Parathyroid adenoma (tissue), 2 donors: ENCODE measurements at regions not wholly inside any gene's neighbourhood (a gene's known extent, or its start where the extent isn't known, plus 50 kb on each side); places are given as distances from the start of the nearest gene placed in this dataset.
"Not testable (repeated sequence)": the region's sequence is repeated elsewhere in the genome, so short reads cannot be mapped to it uniquely, and the experiment has no call there.

ENCODE experiments used
- H2AFZ ChIP-seq: fragments of 300-600 bp; sonication (generic); one replicate; pipeline ENCODE4 v1.7.0; 2017; ENCODE audit warnings: antibody characterized with exemption, mild to moderate bottlenecking
- H3K27ac ChIP-seq: fragments of 300-600 bp; sonication (generic); one replicate; pipeline ENCODE4 v1.7.0; 2017
- H3K27me3 ChIP-seq: fragments of 300-600 bp; sonication (generic); one replicate; pipeline ENCODE4 v1.7.0; 2017; ENCODE audit warnings: low read length; ENCODE audit not compliant: control insufficient read depth, insufficient read depth
- H3K36me3 ChIP-seq: fragments of 300-600 bp; sonication (generic); one replicate; pipeline ENCODE4 v1.7.0; 2017; ENCODE audit warnings: low read length; ENCODE audit not compliant: control insufficient read depth, insufficient read depth
- H3K4me1 ChIP-seq: fragments of 300-600 bp; sonication (generic); one replicate; pipeline ENCODE4 v1.7.0; 2017; ENCODE audit warnings: control low read depth
- H3K4me2 ChIP-seq: fragments of 300-600 bp; sonication (generic); one replicate; pipeline ENCODE4 v1.7.0; 2017; ENCODE audit warnings: low read length
- H3K4me3 ChIP-seq: fragments of 300-600 bp; sonication (generic); one replicate; pipeline ENCODE4 v1.7.0; 2017; ENCODE audit warnings: low read depth, low read length
- H3K79me2 ChIP-seq: fragments of 300-600 bp; sonication (generic); one replicate; pipeline ENCODE4 v1.7.0; 2017; ENCODE audit warnings: control low read depth
- H3K9ac ChIP-seq: fragments of 300-600 bp; sonication (generic); one replicate; pipeline ENCODE4 v1.7.0; 2017; ENCODE audit warnings: mild to moderate bottlenecking
- H3K9me3 ChIP-seq: fragments of 300-600 bp; sonication (generic); one replicate; pipeline ENCODE4 v1.7.0; 2017; ENCODE audit warnings: low read length; ENCODE audit not compliant: control insufficient read depth
- CTCF ChIP-seq: fragments of 300-600 bp; sonication (generic); IDR thresholded peaks from one replicate; pipeline ENCODE4 v1.7.0; 2017; ENCODE audit warnings: antibody characterized with exemption, mild to moderate bottlenecking
- donor health status: primary hyperparathyroidism.

GRCh38 chr10:21347043-21347784, 178.3 kb downstream of the SKIDA1 start:
- Histone ChIP-seq H3K79me2 (no peaks in the 10 kb centered on the region), H3K36me3 (no peaks in the 10 kb centered on the region), H3K4me1 (peaks cover 34% of the 10 kb centered on the region), H3K4me3 (no peak overlapping the region), H3K27ac (peak overlapping the region; percentile 48), H3K9me3 (no peaks in the 10 kb centered on the region), H2AFZ (peak overlapping the region; percentile 10), H3K9ac (no peak overlapping the region), H3K27me3 (no peaks in the 10 kb centered on the region), H3K4me2 (no peak overlapping the region)
- no peak for TF ChIP-seq CTCF

GRCh38 chr10:21343087-21343486, 182.4 kb downstream of the SKIDA1 start:
- no peaks in the 10 kb centered on the region for H3K9me3 ChIP-seq
- no peaks in the 10 kb centered on the region for H3K79me2 ChIP-seq
- no peak overlapping the region for H3K27ac ChIP-seq
- H2AFZ ChIP-seq: no peak overlapping the region
- TF ChIP-seq CTCF: no peak
- H3K27me3 ChIP-seq: no peaks in the 10 kb centered on the region
- no peak overlapping the region for H3K4me2 ChIP-seq
- H3K36me3 ChIP-seq: no peaks in the 10 kb centered on the region
- H3K9ac ChIP-seq: no peak overlapping the region
- no peak overlapping the region for H3K4me3 ChIP-seq
- peaks cover 5% of the 10 kb centered on the region for H3K4me1 ChIP-seq

- H3K36me3 ChIP-seq, H3K4me1 ChIP-seq, H3K9ac ChIP-seq, H3K9me3 ChIP-seq, H3K27ac ChIP-seq, H3K27me3 ChIP-seq, H3K4me3 ChIP-seq, H3K79me2 ChIP-seq, H3K4me2 ChIP-seq, H2AFZ ChIP-seq: not testable (repeated sequence)
Observed at GRCh38 chr10:21342499-21342898, 183.0 kb downstream of the SKIDA1 start.

- no peak overlapping the region for H3K4me3 ChIP-seq
- no peaks in the 10 kb centered on the region for H3K9me3 ChIP-seq
- no peak overlapping the region for H3K4me2 ChIP-seq
- H2AFZ ChIP-seq: no peak overlapping the region
- H3K27me3 ChIP-seq: no peaks in the 10 kb centered on the region
- no peak for TF ChIP-seq CTCF
- H3K79me2 ChIP-seq: no peaks in the 10 kb centered on the region
- no peak overlapping the region for H3K9ac ChIP-seq
- no peak overlapping the region for H3K27ac ChIP-seq
- no peaks in the 10 kb centered on the region for H3K36me3 ChIP-seq
- peaks cover 16% of the 10 kb centered on the region for H3K4me1 ChIP-seq
Observed at GRCh38 chr10:21340331-21340730, 185.2 kb downstream of the SKIDA1 start.

- Histone ChIP-seq H3K9me3 (no peaks in the 10 kb centered on the region), H3K4me3 (no peak overlapping the region), H3K36me3 (no peaks in the 10 kb centered on the region), H3K4me1 (peaks cover 26% of the 10 kb centered on the region), H3K27me3 (no peaks in the 10 kb centered on the region), H2AFZ (no peak overlapping the region), H3K79me2 (no peaks in the 10 kb centered on the region), H3K4me2 (no peak overlapping the region), H3K9ac (no peak overlapping the region), H3K27ac (peak overlapping the region; percentile 94)
- TF ChIP-seq CTCF: no peak
Observed at GRCh38 chr10:21337171-21337792, 188.2 kb downstream of the SKIDA1 start.
